HepG2 (cell line): ENCODE measurements at regions not wholly inside any gene's neighbourhood (a gene's known extent, or its start where the extent isn't known, plus 50 kb on each side); places are given as distances from the start of the nearest gene placed in this dataset.
A peak's percentile ranks its signal among the peaks of the same experiment; 100 is the strongest.

Experiments used
- ATAC-seq: fragments of 200-7000 bp; cut with Tn5 transposase; 3 replicates; pipeline ENCODE4 v1.9.1; 2020; ENCODE audit warnings: mild to moderate bottlenecking, moderate library complexity
- BruUV-seq: library from RNA; stranded (reverse); fragments of 400-500 nt; replicated peaks from 2 replicates; lab custom pipeline; 2021; lab: Mats Ljungman, UMichigan
- CTCF ChIA-PET: fragments of 300-600 bp; formaldehyde crosslinking; extraction: SDS; loops from one replicate; lab custom pipeline; 2021; ENCODE audit warnings: low total read pairs, inconsistent platforms, low intra/inter-chr PET ratio; lab: Yijun Ruan, JAX
- POLR2A ChIA-PET: fragments of 350-600 bp; sonication (Branson Sonifier 250); formaldehyde crosslinking; loops from one replicate; lab custom pipeline; 2020; ENCODE audit warnings: antibody characterized with exemption, inconsistent platforms; lab: Yijun Ruan, JAX
- DNase-seq: peaks from one replicate; pipeline ENCODE4 v3.0.0-alpha.2; 2015; ENCODE audit warnings: low spot score
- FAIRE-seq: peaks from 3 replicates; lab custom pipeline; 2011; peaks lifted over from hg19 to GRCh38; lab: Jason Lieb, UNC
- H2AFZ ChIP-seq: one replicate; pipeline ENCODE4 v1.6.1; 2011; ENCODE audit warnings: low read length, inconsistent platforms
- H3K27ac ChIP-seq: fragments of 300-600 bp; 3 replicates; pipeline ENCODE4 v1.8.0; 2011; ENCODE audit warnings: mixed run types, mild to moderate bottlenecking, mixed read lengths, low read length, inconsistent platforms; ENCODE audit not compliant: insufficient read depth; ENCODE audit errors: extremely low read length
- H3K27me3 ChIP-seq, 2 experiments: fragments of 200-600 bp in 1 of 2; 2 replicates in 1 of 2; 3 replicates in 1 of 2; pipeline versions ENCODE4 v1.6.0 to v1.8.0; 2011; ENCODE audit warnings: low read length in 2 of 2, mild to moderate bottlenecking in 2 of 2, moderate library complexity in 2 of 2, inconsistent platforms in 1 of 2; ENCODE audit not compliant: insufficient read depth in 2 of 2, control insufficient read depth in 1 of 2
- H3K36me3 ChIP-seq, 2 experiments: fragments of 200-600 bp in 1 of 2; replicated peaks in 1 of 2; 2 replicates in 1 of 2; 3 replicates in 1 of 2; pipeline versions ENCODE4 v1.5.1 to v1.8.0; 2011; ENCODE audit warnings: low read length in 2 of 2, inconsistent platforms in 1 of 2; ENCODE audit not compliant: insufficient read depth in 2 of 2, control insufficient read depth in 1 of 2
- H3K4me1 ChIP-seq: 2 replicates; pipeline ENCODE4 v1.5.1; 2012; ENCODE audit warnings: low read length, inconsistent platforms; ENCODE audit not compliant: insufficient read depth
- H3K4me2 ChIP-seq: 2 replicates; pipeline ENCODE4 v1.6.0; 2011; ENCODE audit warnings: low read depth, low read length, inconsistent platforms
- H3K4me3 ChIP-seq, 3 experiments: fragments of 200-600 bp in 1 of 3; sonication (generic), shearing (Covaris generic) in 1 of 3; replicated peaks in 1 of 3; 2 replicates each; pipeline ENCODE4 v1.5.1; 2011 to 2016; ENCODE audit warnings: low read length in 3 of 3, inconsistent platforms in 2 of 3, low read depth in 2 of 3, mild to moderate bottlenecking in 2 of 3, control low read depth in 1 of 3, mixed read lengths in 1 of 3; ENCODE audit not compliant: insufficient read depth in 1 of 3
- H3K79me2 ChIP-seq: one replicate; pipeline ENCODE4 v1.6.1; 2011; ENCODE audit warnings: low read length, inconsistent platforms; ENCODE audit not compliant: insufficient read depth
- H3K9ac ChIP-seq: 2 replicates; pipeline ENCODE4 v1.6.0; 2011; ENCODE audit warnings: mild to moderate bottlenecking, low read depth, low read length, inconsistent platforms; ENCODE audit not compliant: insufficient read depth
- H3K9me3 ChIP-seq: 2 replicates; pipeline ENCODE4 v1.5.1; 2012; ENCODE audit warnings: mild to moderate bottlenecking, low read length
- H4K20me1 ChIP-seq: 2 replicates; pipeline ENCODE4 v1.6.0; 2011; ENCODE audit warnings: inconsistent platforms, mild to moderate bottlenecking, low read length, moderate library complexity; ENCODE audit not compliant: insufficient read depth
- ATF7 ChIP-seq, 2 experiments: fragments of 450-650 bp in 1 of 2; sonication (generic) in 1 of 2; formaldehyde crosslinking in 1 of 2; IDR thresholded peaks; 2 replicates each; pipeline versions ENCODE4 v1.4.0 to v1.6.1; 2016 to 2020; ENCODE audit warnings: antibody characterized with exemption in 1 of 2, mild to moderate bottlenecking in 1 of 2, missing genetic modification reagents in 1 of 2
- ATRX ChIP-seq: sonication (generic); formaldehyde crosslinking; IDR thresholded peaks from 2 replicates; pipeline ENCODE4 v1.4.0; 2020; ENCODE audit warnings: missing genetic modification reagents, borderline replicate concordance
- CEBPB ChIP-seq: IDR thresholded peaks from 2 replicates; pipeline ENCODE4 v1.6.1; 2011; ENCODE audit warnings: low read depth, low read length, improper control_type of control experiment, borderline replicate concordance
- RBM22 ChIP-seq: fragments of 200-400 bp; formaldehyde crosslinking; optimal IDR thresholded peaks from 2 replicates; pipeline ENCODE3; 2017; ENCODE audit warnings: mild to moderate bottlenecking, low read length, moderate library complexity
- ZNF878 ChIP-seq: sonication (generic); formaldehyde crosslinking; IDR thresholded peaks from 2 replicates; pipeline ENCODE4 v1.8.1; 2023; ENCODE audit warnings: mild to moderate bottlenecking, missing genetic modification reagents, moderate library complexity
- ZSCAN22 ChIP-seq: sonication (generic); formaldehyde crosslinking; IDR thresholded peaks from 2 replicates; pipeline ENCODE4 v1.4.0; 2020; ENCODE audit warnings: mild to moderate bottlenecking, missing genetic modification reagents
- WGBS: methylation state at CpG from one replicate; pipeline ENCODE4 v1.1.6; 2017; ENCODE audit warnings: low lambda C conversion rate; 5-methylcytosine and 5-hydroxymethylcytosine counted together
- in situ Hi-C: cut with HindIII; loops from 2 replicates; pipeline ENCODE4 v1.10.0; 2017; ENCODE audit warnings: low pct_unique_long_range_greater_than_20kb; ENCODE audit not compliant: extremely low pct_ligation_motif_present
- intact Hi-C: fragments of 100-400 bp; cut with micrococcal nuclease; formaldehyde crosslinking; loops from one replicate; pipeline ENCODE4 v1.10.0; 2022; ENCODE audit not compliant: unreplicated experiment
- TF ChIP-seq, protein P1 (sequence below): sonication (generic); formaldehyde crosslinking; IDR thresholded peaks from 2 replicates; pipeline ENCODE4 v1.4.0; 2020; ENCODE audit warnings: missing genetic modification reagents
- TF ChIP-seq, protein P2 (sequence below): fragments of 450-650 bp; IDR thresholded peaks from 2 replicates; pipeline ENCODE4 v1.6.1; 2016
- TF ChIP-seq, protein P3 (sequence below): sonication (generic); formaldehyde crosslinking; IDR thresholded peaks from 2 replicates; pipeline ENCODE4 v1.8.1; 2023; ENCODE audit warnings: mild to moderate bottlenecking, inconsistent platforms, moderate library complexity, missing genetic modification reagents, borderline replicate concordance
- TF ChIP-seq, protein P4 (sequence below): sonication (generic); formaldehyde crosslinking; IDR thresholded peaks from 2 replicates; pipeline ENCODE4 v1.4.0; 2020; ENCODE audit warnings: missing genetic modification reagents

DNA sequence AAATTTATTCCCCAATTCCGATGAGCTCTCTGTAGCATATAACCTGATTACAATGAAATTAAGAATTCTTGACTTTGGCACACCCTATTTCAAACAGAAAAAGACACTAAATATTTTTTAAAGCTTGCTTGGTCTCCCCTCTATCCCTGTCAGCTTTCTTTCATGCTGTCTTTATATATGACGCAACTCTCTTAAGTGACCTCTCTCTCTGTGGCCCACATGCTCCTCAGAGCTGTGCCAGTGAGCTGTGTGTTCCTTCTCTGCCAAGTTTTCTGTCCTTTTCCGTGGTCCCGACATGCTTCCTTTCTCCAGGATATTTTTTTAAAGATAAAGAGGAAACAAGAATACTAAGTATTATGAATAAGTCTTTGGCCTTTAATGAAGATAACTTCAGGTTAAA, 484.0 kb downstream of the ETNK1 start:
- ChIA-PET POLR2A (no interaction called here), CTCF (no interaction called here)
- Histone ChIP-seq H3K27me3 (no peaks in the 10 kb centered on the region), H3K4me2 (no peak overlapping the region), H3K9me3 (no peaks in the 10 kb centered on the region), H3K36me3 (no peaks in the 10 kb centered on the region), H3K9ac (no peak overlapping the region), H3K4me3 (no peak overlapping the region), H4K20me1 (no peaks in the 10 kb centered on the region), H3K79me2 (no peaks in the 10 kb centered on the region), H3K4me1 (no peaks in the 10 kb centered on the region), H2AFZ (no peak overlapping the region), H3K27ac (no peak overlapping the region)
- intact Hi-C loops: no loop called here
- no TSS peak for BruUV-seq
- in situ Hi-C loops: no loop called here
- DNase-seq (no peak), FAIRE-seq (no peak), ATAC-seq (no peak)
- TF ChIP-seq ATF7 (IDR thresholded peaks at IDR 0.05): peak; percentile 23; the same call in 1 of the 2 replicates
- TF ChIP-seq ATF7 (CRISPR knock-in tag; IDR thresholded peaks at IDR 0.05): no peak
- TF ChIP-seq ZSCAN22 (CRISPR knock-in tag): no peak
- TF ChIP-seq, protein P1, sequence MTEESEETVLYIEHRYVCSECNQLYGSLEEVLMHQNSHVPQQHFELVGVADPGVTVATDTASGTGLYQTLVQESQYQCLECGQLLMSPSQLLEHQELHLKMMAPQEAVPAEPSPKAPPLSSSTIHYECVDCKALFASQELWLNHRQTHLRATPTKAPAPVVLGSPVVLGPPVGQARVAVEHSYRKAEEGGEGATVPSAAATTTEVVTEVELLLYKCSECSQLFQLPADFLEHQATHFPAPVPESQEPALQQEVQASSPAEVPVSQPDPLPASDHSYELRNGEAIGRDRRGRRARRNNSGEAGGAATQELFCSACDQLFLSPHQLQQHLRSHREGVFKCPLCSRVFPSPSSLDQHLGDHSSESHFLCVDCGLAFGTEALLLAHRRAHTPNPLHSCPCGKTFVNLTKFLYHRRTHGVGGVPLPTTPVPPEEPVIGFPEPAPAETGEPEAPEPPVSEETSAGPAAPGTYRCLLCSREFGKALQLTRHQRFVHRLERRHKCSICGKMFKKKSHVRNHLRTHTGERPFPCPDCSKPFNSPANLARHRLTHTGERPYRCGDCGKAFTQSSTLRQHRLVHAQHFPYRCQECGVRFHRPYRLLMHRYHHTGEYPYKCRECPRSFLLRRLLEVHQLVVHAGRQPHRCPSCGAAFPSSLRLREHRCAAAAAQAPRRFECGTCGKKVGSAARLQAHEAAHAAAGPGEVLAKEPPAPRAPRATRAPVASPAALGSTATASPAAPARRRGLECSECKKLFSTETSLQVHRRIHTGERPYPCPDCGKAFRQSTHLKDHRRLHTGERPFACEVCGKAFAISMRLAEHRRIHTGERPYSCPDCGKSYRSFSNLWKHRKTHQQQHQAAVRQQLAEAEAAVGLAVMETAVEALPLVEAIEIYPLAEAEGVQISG (CRISPR knock-in tag): no peak
- no peak for TF ChIP-seq RBM22
- TF ChIP-seq ATRX (CRISPR knock-in tag): no peak
- TF ChIP-seq, protein P2, sequence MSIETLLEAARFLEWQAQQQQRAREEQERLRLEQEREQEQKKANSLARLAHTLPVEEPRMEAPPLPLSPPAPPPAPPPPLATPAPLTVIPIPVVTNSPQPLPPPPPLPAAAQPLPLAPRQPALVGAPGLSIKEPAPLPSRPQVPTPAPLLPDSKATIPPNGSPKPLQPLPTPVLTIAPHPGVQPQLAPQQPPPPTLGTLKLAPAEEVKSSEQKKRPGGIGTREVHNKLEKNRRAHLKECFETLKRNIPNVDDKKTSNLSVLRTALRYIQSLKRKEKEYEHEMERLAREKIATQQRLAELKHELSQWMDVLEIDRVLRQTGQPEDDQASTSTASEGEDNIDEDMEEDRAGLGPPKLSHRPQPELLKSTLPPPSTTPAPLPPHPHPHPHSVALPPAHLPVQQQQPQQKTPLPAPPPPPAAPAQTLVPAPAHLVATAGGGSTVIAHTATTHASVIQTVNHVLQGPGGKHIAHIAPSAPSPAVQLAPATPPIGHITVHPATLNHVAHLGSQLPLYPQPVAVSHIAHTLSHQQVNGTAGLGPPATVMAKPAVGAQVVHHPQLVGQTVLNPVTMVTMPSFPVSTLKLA: no peak
- no peak for TF ChIP-seq ZNF878 (CRISPR knock-in tag)
- TF ChIP-seq, protein P3, sequence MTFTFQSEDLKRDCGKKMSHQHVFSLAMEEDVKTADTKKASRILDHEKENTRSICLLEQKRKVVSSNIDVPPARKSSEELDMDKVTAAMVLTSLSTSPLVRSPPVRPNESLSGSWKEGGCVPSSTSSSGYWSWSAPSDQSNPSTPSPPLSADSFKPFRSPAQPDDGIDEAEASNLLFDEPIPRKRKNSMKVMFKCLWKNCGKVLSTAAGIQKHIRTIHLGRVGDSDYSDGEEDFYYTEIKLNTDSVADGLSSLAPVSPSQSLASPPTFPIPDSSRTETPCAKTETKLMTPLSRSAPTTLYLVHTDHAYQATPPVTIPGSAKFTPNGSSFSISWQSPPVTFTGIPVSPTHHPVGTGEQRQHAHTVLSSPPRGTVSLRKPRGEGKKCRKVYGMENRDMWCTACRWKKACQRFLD (CRISPR knock-in tag): no peak
- TF ChIP-seq, protein P4, sequence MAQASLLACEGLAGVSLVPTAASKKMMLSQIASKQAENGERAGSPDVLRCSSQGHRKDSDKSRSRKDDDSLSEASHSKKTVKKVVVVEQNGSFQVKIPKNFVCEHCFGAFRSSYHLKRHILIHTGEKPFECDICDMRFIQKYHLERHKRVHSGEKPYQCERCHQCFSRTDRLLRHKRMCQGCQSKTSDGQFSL (CRISPR knock-in tag): no peak
- TF ChIP-seq CEBPB: peak; percentile 22; the same call in 1 of the 2 replicates
- whole genome bisulfite sequencing: 12% methylated on average over 4 of the region's 4 CpGs
